ENCODE measurements at regions not wholly inside any gene's neighbourhood (a gene's known extent, or its start where the extent isn't known, plus 50 kb on each side); places are given as distances from the start of the nearest gene placed in this dataset.
A peak's percentile ranks its signal among the peaks of the same experiment; 100 is the strongest.
"Not testable (repeated sequence)": the region's sequence is repeated elsewhere in the genome, so short reads cannot be mapped to it uniquely, and the experiment has no call there.

DNA sequence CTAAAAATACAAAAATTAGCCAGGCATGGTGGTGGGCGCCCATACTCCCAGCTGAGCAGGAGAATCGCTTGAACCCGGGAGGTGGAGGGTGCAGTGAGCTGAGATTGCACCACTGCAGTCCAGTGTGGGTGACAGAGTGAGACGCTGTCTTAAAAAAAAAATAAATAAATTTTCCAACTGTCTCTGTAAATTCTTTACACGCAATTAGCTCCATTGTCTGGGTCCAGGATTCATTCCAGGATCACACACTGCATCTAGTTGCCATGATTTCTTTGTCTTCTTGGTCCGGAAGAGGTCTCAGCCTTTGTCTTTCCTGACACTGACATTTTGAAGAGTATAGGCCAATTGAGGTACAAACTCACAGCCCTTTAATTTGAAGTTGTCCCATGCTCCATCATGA is 167.6 kb upstream of the NYAP2 start:
- DNase-seq (ENCODE audit: low read depth), result no peak
- no peak overlapping the region for H3K4me3 ChIP-seq (ENCODE audit: control insufficient read depth, low read depth, low read length)
- TF ChIP-seq, protein P1, sequence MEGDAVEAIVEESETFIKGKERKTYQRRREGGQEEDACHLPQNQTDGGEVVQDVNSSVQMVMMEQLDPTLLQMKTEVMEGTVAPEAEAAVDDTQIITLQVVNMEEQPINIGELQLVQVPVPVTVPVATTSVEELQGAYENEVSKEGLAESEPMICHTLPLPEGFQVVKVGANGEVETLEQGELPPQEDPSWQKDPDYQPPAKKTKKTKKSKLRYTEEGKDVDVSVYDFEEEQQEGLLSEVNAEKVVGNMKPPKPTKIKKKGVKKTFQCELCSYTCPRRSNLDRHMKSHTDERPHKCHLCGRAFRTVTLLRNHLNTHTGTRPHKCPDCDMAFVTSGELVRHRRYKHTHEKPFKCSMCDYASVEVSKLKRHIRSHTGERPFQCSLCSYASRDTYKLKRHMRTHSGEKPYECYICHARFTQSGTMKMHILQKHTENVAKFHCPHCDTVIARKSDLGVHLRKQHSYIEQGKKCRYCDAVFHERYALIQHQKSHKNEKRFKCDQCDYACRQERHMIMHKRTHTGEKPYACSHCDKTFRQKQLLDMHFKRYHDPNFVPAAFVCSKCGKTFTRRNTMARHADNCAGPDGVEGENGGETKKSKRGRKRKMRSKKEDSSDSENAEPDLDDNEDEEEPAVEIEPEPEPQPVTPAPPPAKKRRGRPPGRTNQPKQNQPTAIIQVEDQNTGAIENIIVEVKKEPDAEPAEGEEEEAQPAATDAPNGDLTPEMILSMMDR (conservative IDR thresholded peaks at IDR 0.05; ENCODE audit: control insufficient read depth, insufficient read depth, low read depth, low read length), result no peak

DNA sequence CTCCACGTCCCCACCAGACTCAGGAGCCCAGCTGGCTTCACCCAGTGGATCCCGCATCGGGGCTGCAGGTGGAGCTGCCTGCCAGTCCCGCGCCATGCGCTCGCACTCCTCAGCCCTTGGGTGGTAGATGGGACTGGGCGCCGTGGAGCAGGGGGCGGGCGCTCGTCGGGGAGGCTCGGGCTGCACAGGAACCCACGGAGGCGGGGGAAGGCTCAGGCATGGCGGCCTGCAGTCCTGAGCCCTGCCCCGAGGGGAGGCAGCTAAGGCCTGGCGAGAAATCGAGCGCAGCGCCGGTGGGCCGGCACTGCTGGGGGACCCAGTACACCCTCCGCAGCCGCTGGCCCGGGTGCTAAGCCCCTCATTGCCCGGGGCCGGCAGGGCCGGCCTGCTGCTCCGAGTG is 170.2 kb upstream of the NYAP2 start:
- DNase-seq (ENCODE audit: low read depth); H3K4me3 ChIP-seq (ENCODE audit: control insufficient read depth, low read depth, low read length): not testable (repeated sequence)

DNA sequence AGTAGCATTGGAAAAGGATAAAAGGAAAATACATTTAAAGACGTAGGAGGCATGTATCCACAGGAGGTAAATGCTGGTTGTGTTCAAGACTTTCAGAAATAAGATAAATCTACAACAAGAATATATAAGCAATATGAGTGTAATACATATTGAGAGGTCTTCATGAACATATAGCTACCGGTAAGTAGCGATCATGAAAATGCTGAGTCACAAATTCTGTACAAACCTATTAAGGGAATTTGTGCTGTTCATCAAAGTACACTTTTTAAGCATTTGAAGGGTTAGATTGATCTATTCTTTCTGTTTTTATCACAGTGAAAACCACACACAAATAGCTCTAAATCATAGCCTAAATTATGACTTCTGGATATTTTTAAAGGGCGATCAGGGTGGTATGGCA is 173.1 kb upstream of the NYAP2 start:
- TF ChIP-seq, protein P1 (conservative IDR thresholded peaks at IDR 0.05; ENCODE audit: control insufficient read depth, insufficient read depth, low read depth, low read length), result no peak
- no peak overlapping the region for H3K4me3 ChIP-seq (ENCODE audit: control insufficient read depth, low read depth, low read length)
- DNase-seq (ENCODE audit: low read depth), result no peak

DNA sequence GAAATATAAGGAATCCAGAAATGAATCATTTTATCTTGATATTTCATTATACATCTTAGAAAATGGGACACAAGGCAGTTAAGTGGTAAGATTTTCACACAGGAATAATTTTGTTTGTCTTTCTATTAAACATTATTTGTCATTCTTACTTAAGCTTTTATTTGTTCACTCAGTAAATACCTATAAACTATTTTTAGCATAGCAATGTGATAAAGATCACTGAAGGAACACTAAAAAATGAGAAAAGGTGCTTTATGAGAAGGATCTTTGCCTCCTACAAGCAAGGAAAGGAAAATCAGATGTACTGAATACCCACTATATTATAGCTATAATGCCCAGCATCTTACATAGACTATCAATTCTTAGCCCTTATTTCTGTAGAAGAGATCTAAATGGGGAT is 176.2 kb upstream of the NYAP2 start:
- no peak overlapping the region for H3K4me3 ChIP-seq (ENCODE audit: control insufficient read depth, low read depth, low read length)
- TF ChIP-seq, protein P1 (conservative IDR thresholded peaks at IDR 0.05; ENCODE audit: control insufficient read depth, insufficient read depth, low read depth, low read length), result no peak
- no peak for DNase-seq (ENCODE audit: low read depth)

DNA sequence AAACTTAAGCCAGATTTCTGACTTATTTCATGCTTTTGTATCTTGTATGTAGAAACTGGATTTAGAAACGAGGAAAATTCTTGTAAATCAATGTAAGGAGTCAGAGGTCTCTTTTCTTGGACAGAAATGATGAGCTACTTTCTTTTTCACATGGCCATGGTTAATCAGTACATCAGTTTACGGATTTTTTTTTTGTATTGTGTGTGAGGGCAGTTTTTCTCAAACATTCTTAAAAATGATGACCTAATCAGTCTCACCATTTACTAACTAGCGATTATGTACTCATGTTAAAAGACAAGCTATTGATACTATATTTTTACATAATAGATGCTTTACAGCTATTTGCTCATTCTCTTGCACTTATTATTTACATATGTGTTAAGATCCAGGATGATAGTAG is 165.2 kb upstream of the DOCK10 start:
- TF ChIP-seq, protein P1 (conservative IDR thresholded peaks at IDR 0.05; ENCODE audit: control insufficient read depth, insufficient read depth, low read depth, low read length), result no peak
- DNase-seq (ENCODE audit: low read depth), result no peak
- no peak overlapping the region for H3K4me3 ChIP-seq (ENCODE audit: control insufficient read depth, low read depth, low read length)

DNA sequence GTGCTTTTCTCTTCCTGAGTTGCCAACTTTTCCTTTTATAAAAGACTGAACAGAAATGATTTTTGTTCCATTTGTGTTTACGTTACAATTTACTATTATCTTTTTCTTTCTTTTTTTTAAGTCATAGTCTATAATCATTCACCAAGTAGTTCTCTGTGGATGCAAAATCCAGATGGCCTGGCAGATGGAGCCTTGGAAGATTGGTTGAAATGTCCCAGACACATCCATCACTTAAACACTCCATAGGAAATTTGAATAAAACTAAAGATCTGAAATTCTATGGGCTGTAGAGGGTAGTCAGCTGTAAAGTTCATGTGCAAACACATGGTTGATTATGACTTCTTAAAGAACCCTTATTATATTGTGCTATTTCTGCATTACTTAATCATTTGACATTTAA is 164.8 kb upstream of the DOCK10 start:
- TF ChIP-seq, protein P1 (conservative IDR thresholded peaks at IDR 0.05; ENCODE audit: control insufficient read depth, insufficient read depth, low read depth, low read length), result no peak
- DNase-seq (ENCODE audit: low read depth), result no peak
- no peak overlapping the region for H3K4me3 ChIP-seq (ENCODE audit: control insufficient read depth, low read depth, low read length)

DNA sequence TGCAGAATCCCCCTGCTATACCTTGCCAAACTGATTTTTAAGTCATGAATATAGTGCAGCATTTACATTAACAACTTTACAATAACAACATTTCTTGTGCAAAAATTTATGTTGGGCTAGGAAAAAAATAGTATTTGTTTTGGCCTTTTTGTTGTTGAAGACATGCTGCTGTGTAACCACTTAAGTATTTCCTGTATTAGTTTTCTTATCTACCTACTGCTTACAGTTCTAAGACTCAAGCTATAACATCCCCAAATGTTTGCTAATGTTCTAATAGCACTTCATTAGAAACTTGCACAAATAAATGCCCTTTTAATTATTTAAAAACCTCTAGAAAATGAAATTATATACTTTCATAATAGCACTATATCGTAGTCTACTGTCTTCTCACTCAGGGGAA is 154.3 kb upstream of the DOCK10 start:
- peak; percentile 4 for DNase-seq (ENCODE audit: low read depth)
- no peak overlapping the region for H3K4me3 ChIP-seq (ENCODE audit: control insufficient read depth, low read depth, low read length)
- TF ChIP-seq, protein P1 (conservative IDR thresholded peaks at IDR 0.05; ENCODE audit: control insufficient read depth, insufficient read depth, low read depth, low read length), result no peak
